K562 (cell line): ENCODE measurements at regions not wholly inside any gene's neighbourhood (a gene's known extent, or its start where the extent isn't known, plus 50 kb on each side); places are given as distances from the start of the nearest gene placed in this dataset.

Source experiments
- ATAC-seq: fragments of 200-7000 bp; cut with Tn5 transposase; 3 replicates; pipeline ENCODE4 v1.9.1; 2020; ENCODE audit warnings: moderate library complexity
- BruUV-seq: library from RNA; stranded (reverse); fragments of 400-500 nt; replicated peaks from 2 replicates; lab custom pipeline; 2021; lab: Mats Ljungman, UMichigan
- CTCF ChIA-PET: fragments of 300-600 bp; formaldehyde crosslinking; extraction: SDS; loops from one replicate; lab custom pipeline; 2021; ENCODE audit warnings: low intra/inter-chr PET ratio; lab: Yijun Ruan, JAX
- POLR2A ChIA-PET: fragments of 300-600, 350-650 bp; sonication (Branson Sonifier 250); formaldehyde crosslinking; extraction: SDS; loops from one replicate; lab custom pipeline; 2021; ENCODE audit warnings: antibody characterized with exemption, inconsistent platforms; lab: Yijun Ruan, JAX
- DNase-seq, 4 experiments: peaks; one replicate each; pipeline versions ENCODE4 v3.0.0 to v3.0.0-alpha.2; 2011 to 2018; ENCODE audit warnings: low spot score in 3 of 4, mixed read lengths in 3 of 4; ENCODE audit errors: extremely low read depth in 1 of 4
- FAIRE-seq: peaks from 2 replicates; lab custom pipeline; 2011; peaks lifted over from hg19 to GRCh38; lab: Jason Lieb, UNC
- H2AFZ ChIP-seq: 2 replicates; pipeline ENCODE4 v1.6.0; 2011; ENCODE audit warnings: low read depth, low read length, control low read depth, inconsistent platforms
- H3K27ac ChIP-seq: fragments of 200-600 bp; 3 replicates; pipeline ENCODE4 v1.8.0; 2011; ENCODE audit warnings: low read depth, mild to moderate bottlenecking, control low read depth, inconsistent platforms, low read length, moderate library complexity, mixed read lengths; ENCODE audit errors: extremely low read depth
- H3K27me3 ChIP-seq, 2 experiments: fragments of 300-600 bp in 1 of 2; 2 replicates in 1 of 2; 3 replicates in 1 of 2; pipeline versions ENCODE4 v1.6.0 to v1.8.0; 2011; ENCODE audit warnings: inconsistent platforms in 2 of 2, low read length in 2 of 2, mild to moderate bottlenecking in 1 of 2, mixed read lengths in 1 of 2, moderate library complexity in 1 of 2; ENCODE audit not compliant: control insufficient read depth in 2 of 2, insufficient read depth in 2 of 2
- H3K36me3 ChIP-seq: fragments of 300-600 bp; 3 replicates; pipeline ENCODE4 v1.8.0; 2011; ENCODE audit warnings: mild to moderate bottlenecking, low read length, inconsistent platforms; ENCODE audit not compliant: control insufficient read depth, insufficient read depth
- H3K4me1 ChIP-seq, 2 experiments: fragments of 200-600 bp in 1 of 2; replicated peaks in 1 of 2; 2 replicates in 1 of 2; 3 replicates in 1 of 2; pipeline versions ENCODE4 v1.5.1 to v1.8.0; 2011; ENCODE audit warnings: inconsistent platforms in 2 of 2, low read length in 2 of 2, mild to moderate bottlenecking in 1 of 2, mixed read lengths in 1 of 2, moderate library complexity in 1 of 2; ENCODE audit not compliant: control insufficient read depth in 2 of 2, insufficient read depth in 2 of 2
- H3K4me2 ChIP-seq: 2 replicates; pipeline ENCODE4 v1.6.1; 2011; ENCODE audit warnings: low read length, control low read depth, inconsistent platforms, mixed read lengths; ENCODE audit not compliant: insufficient read depth
- H3K4me3 ChIP-seq: fragments of 200-600 bp; sonication (generic), shearing (Covaris generic); 2 replicates; pipeline ENCODE4 v1.5.1; 2016; ENCODE audit warnings: control low read depth, inconsistent platforms
- H3K79me2 ChIP-seq: fragments of 200-600 bp; 3 replicates; pipeline ENCODE4 v1.8.0; 2011; ENCODE audit warnings: low read length, inconsistent platforms; ENCODE audit not compliant: control insufficient read depth, insufficient read depth
- H3K9ac ChIP-seq, 2 experiments: 2 replicates each; pipeline versions ENCODE4 v1.6.0 to v1.6.1; 2011; ENCODE audit warnings: low read depth in 2 of 2, low read length in 2 of 2, control low read depth in 1 of 2, inconsistent platforms in 1 of 2, mild to moderate bottlenecking in 1 of 2, mixed read lengths in 1 of 2; ENCODE audit not compliant: insufficient read depth in 1 of 2
- H3K9me1 ChIP-seq: one replicate; pipeline ENCODE4 v1.6.0; 2011; ENCODE audit warnings: inconsistent platforms, mild to moderate bottlenecking, low read length, moderate library complexity; ENCODE audit not compliant: control insufficient read depth, insufficient read depth
- H3K9me3 ChIP-seq: replicated peaks from 2 replicates; pipeline ENCODE4 v1.5.1; 2011; ENCODE audit warnings: low read depth, low read length, inconsistent platforms; ENCODE audit not compliant: control insufficient read depth, insufficient read depth
- H4K20me1 ChIP-seq: replicated peaks from 2 replicates; pipeline ENCODE4 v1.6.1; 2011; ENCODE audit warnings: low read length, inconsistent platforms, mixed read lengths; ENCODE audit not compliant: control insufficient read depth, insufficient read depth
- ARNT ChIP-seq, 2 experiments: fragments of 450-650 bp; IDR thresholded peaks; 2 replicates each; pipeline ENCODE4 v1.6.1; 2016; ENCODE audit warnings: mild to moderate bottlenecking in 1 of 2
- E2F1 ChIP-seq: sonication (generic); formaldehyde crosslinking; IDR thresholded peaks from 2 replicates; pipeline ENCODE4 v1.8.1; 2023; ENCODE audit warnings: mild to moderate bottlenecking, missing genetic modification reagents, moderate library complexity
- KLF1 ChIP-seq: fragments of 450-650 bp; IDR thresholded peaks from 2 replicates; pipeline ENCODE4 v1.6.1; 2016; ENCODE audit warnings: missing genetic modification characterization, missing compliant biosample characterization
- RAD21 ChIP-seq, 2 experiments: fragments of 250-450 bp in 1 of 2; fragments of 450-650 bp in 1 of 2; sonication (Bioruptor Pico) in 1 of 2; formaldehyde crosslinking in 1 of 2; IDR thresholded peaks in 1 of 2; conservative IDR thresholded peaks in 1 of 2; 2 replicates each; pipeline versions ENCODE4 v1.4.0 to v1.8.0; 2020 to 2022; ENCODE audit warnings: mild to moderate bottlenecking in 2 of 2, moderate library complexity in 1 of 2
- TRIM25 ChIP-seq: fragments of 450-650 bp; IDR thresholded peaks from 2 replicates; pipeline ENCODE4 v1.7.0; 2016; ENCODE audit warnings: borderline replicate concordance
- ZNF197 ChIP-seq: fragments of 200-800 bp; sonication (Bioruptor generic); IDR thresholded peaks from 2 replicates; pipeline ENCODE4 v1.6.1; 2016; ENCODE audit warnings: low read depth, missing genetic modification characterization, missing compliant biosample characterization
- ZNF551 ChIP-seq: fragments of 250-450 bp; sonication (Bioruptor Pico); IDR thresholded peaks from 2 replicates; pipeline ENCODE4 v1.5.0; 2021; ENCODE audit warnings: mild to moderate bottlenecking, moderate library complexity
- WGBS: fragments of 100-300 bp; shearing (Covaris generic); methylation state at CpG from one replicate; pipeline ENCODE4 v1.1.6; 2016; ENCODE audit warnings: low coverage, mixed read lengths; ENCODE audit not compliant: insufficient coverage; ENCODE audit errors: missing lambda C conversion rate; 5-methylcytosine and 5-hydroxymethylcytosine counted together
- in situ Hi-C: fragments of 300-500 bp; cut with MboI; formaldehyde crosslinking; loops from 4 replicates; pipeline ENCODE4 v1.15.0; 2018; ENCODE audit warnings: inconsistent platforms, mixed read lengths
- intact Hi-C: fragments of 100-400 bp; cut with micrococcal nuclease; formaldehyde crosslinking; loops from 2 replicates; pipeline ENCODE4 v1.14.2; 2022

GRCh38 chr4:104751468-104751867 is 256.8 kb upstream of the CXXC4 start:
- 0% methylated on average over 2 of the region's 2 CpGs for WGBS
- Histone ChIP-seq H3K4me1 (no peaks in the 10 kb centered on the region), H3K9me1 (no peaks in the 10 kb centered on the region), H2AFZ (no peak overlapping the region), H4K20me1 (no peaks in the 10 kb centered on the region), H3K27ac (no peak overlapping the region), H3K36me3 (no peaks in the 10 kb centered on the region), H3K4me2 (no peak overlapping the region), H3K9me3 (no peaks in the 10 kb centered on the region), H3K9ac (no peak overlapping the region), H3K27me3 (no peaks in the 10 kb centered on the region), H3K4me3 (no peak overlapping the region), H3K79me2 (no peaks in the 10 kb centered on the region)
- ATAC-seq (no peak), FAIRE-seq (no peak), DNase-seq (no peak)
- no TSS peak for BruUV-seq
- ChIA-PET POLR2A (no interaction called here), CTCF (no interaction called here)
- no peak for TF ChIP-seq ARNT (IDR thresholded peaks at IDR 0.05)
- in situ Hi-C loops = no loop called here
- intact Hi-C loops = no loop called here

GRCh38 chr4:104752337-104752736 is 257.6 kb upstream of the CXXC4 start:
- Histone ChIP-seq H3K4me3 (no peak overlapping the region), H3K27me3 (no peaks in the 10 kb centered on the region), H3K9me3 (no peaks in the 10 kb centered on the region), H2AFZ (no peak overlapping the region), H3K79me2 (no peaks in the 10 kb centered on the region), H3K27ac (no peak overlapping the region), H3K4me1 (no peaks in the 10 kb centered on the region), H3K36me3 (no peaks in the 10 kb centered on the region), H3K9ac (no peak overlapping the region), H3K4me2 (no peak overlapping the region), H4K20me1 (no peaks in the 10 kb centered on the region), H3K9me1 (no peaks in the 10 kb centered on the region)
- CTCF ChIA-PET = no interaction called here
- intact Hi-C loops = no loop called here
- no peak for DNase-seq
- in situ Hi-C loops = no loop called here
- 0% methylated on average over 1 of the region's 1 CpG for WGBS
- BruUV-seq = no TSS peak
- POLR2A ChIA-PET = no interaction called here
- no peak for FAIRE-seq
- ATAC-seq = no peak
- TF ChIP-seq ZNF197 (no peak), TRIM25 (no peak), E2F1 (CRISPR knock-in tag) (no peak), RAD21 (CRISPR knock-in tag; conservative IDR thresholded peaks at IDR 0.05 in 1 of 2, IDR thresholded peaks at IDR 0.05 in 1 of 2) (no peak), ZNF551 (no peak), KLF1 (no peak)
